GM19372 (cell line): ENCODE measurements at regions not wholly inside any gene's neighbourhood (a gene's known extent, or its start where the extent isn't known, plus 50 kb on each side); places are given as distances from the start of the nearest gene placed in this dataset.
"Not testable (repeated sequence)": the region's sequence is repeated elsewhere in the genome, so short reads cannot be mapped to it uniquely, and the experiment has no call there.

Experiments used
- ATAC-seq: cut with Tn5 transposase; IDR thresholded peaks from one replicate; pipeline ENCODE4 v1.9.1; 2021; ENCODE audit warnings: mild to moderate bottlenecking, low read depth, moderate library complexity; ENCODE audit not compliant: unreplicated experiment

- ATAC-seq: no peak
These were observed 790.4 kb upstream of the GALNTL6 start for GRCh38 chr4:171022824-171023230.

- no peak for ATAC-seq
These were observed 795.6 kb upstream of the GALNTL6 start for GRCh38 chr4:171017593-171017992.

GRCh38 chr4:171016145-171016544 is 797.1 kb upstream of the GALNTL6 start:
- ATAC-seq: no peak

- no peak for ATAC-seq
These were observed 797.8 kb upstream of the GALNTL6 start for GRCh38 chr4:171015441-171015840.

- no peak for ATAC-seq
These were observed 805.4 kb upstream of the GALNTL6 start for GRCh38 chr4:171007618-171008390.

- no peak for ATAC-seq
These were observed 811.0 kb upstream of the GALNTL6 start for GRCh38 chr4:171002246-171002645.

GRCh38 chr4:170990989-170991589 is 822.1 kb upstream of the GALNTL6 start:
- peak; percentile 96 for ATAC-seq

- ATAC-seq: no peak
These were observed 824.8 kb upstream of the GALNTL6 start for GRCh38 chr4:170988446-170988845.

GRCh38 chr4:170979736-170980135 is 833.5 kb upstream of the GALNTL6 start:
- no peak for ATAC-seq

- no peak for ATAC-seq
These were observed 834.2 kb upstream of the GALNTL6 start for GRCh38 chr4:170978990-170979389.

GRCh38 chr4:170949084-170949483 is 859.3 kb upstream of the AADAT start:
- no peak for ATAC-seq

GRCh38 chr4:170940043-170940724 is 850.4 kb upstream of the AADAT start:
- no peak for ATAC-seq

GRCh38 chr4:170938588-170938987 is 848.8 kb upstream of the AADAT start:
- no peak for ATAC-seq

GRCh38 chr4:170931321-170931720 is 841.6 kb upstream of the AADAT start:
- ATAC-seq: no peak

- ATAC-seq: no peak
These were observed 798.9 kb upstream of the AADAT start for GRCh38 chr4:170888660-170889059.

GRCh38 chr4:170887396-170887795 is 797.6 kb upstream of the AADAT start:
- no peak for ATAC-seq

GRCh38 chr4:170884969-170885570 is 795.3 kb upstream of the AADAT start:
- ATAC-seq: no peak

GRCh38 chr4:170881646-170882045 is 791.9 kb upstream of the AADAT start:
- ATAC-seq: not testable (repeated sequence)

- no peak for ATAC-seq
These were observed 786.1 kb upstream of the AADAT start for GRCh38 chr4:170875868-170876267.

GRCh38 chr4:170872794-170873193 is 783.0 kb upstream of the AADAT start:
- ATAC-seq: no peak

- ATAC-seq: no peak
These were observed 778.4 kb upstream of the AADAT start for GRCh38 chr4:170868170-170868569.
